Dermis blood vessel endothelial cell (primary cell): ENCODE measurements at regions not wholly inside any gene's neighbourhood (a gene's known extent, or its start where the extent isn't known, plus 50 kb on each side); places are given as distances from the start of the nearest gene placed in this dataset.

Source experiments
- DNase-seq: peaks from one replicate; pipeline ENCODE4 v3.0.0; 2010

GRCh38 chr9:111985315-111985714 is 88.7 kb downstream of the UGCG start:
- DNase-seq = no peak

DNA sequence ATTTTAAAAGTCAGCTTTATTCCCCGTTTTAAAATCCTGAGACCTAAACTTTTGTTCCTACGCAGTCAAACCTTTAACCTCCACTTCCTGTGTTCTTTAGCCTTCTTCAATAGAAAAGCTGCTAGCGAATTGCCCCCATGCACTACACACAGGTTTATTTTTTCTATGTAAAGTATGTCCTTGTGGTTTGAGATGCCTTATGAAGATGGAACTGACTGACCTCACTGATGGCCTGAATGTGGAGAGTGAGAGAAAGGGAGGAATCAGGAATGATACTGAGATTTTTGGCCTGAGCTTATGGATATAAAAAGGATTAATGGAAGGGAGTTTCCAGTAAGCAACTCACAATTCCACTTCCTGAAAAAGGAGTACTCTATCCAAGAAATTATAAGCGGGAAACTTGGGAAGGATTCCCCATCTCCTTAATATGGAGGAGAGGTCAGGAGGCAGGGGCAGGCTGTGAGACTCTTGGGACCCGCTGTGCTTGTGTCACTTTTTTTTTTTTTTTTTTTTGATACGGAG is 89.5 kb downstream of the UGCG start:
- peak; percentile 27 for DNase-seq
